Naive thymus-derived CD4-positive, alpha-beta T cell (primary cell): ENCODE measurements at regions not wholly inside any gene's neighbourhood (a gene's known extent, or its start where the extent isn't known, plus 50 kb on each side); places are given as distances from the start of the nearest gene placed in this dataset.
A peak's percentile ranks its signal among the peaks of the same experiment; 100 is the strongest.

Experiments used
- ATAC-seq: fragments of 150-1000 bp; cut with Tn5 transposase; 2 replicates; pipeline ENCODE4 v1.10.0; 2021; ENCODE audit warnings: mild to moderate bottlenecking, moderate library complexity
- CTCF ChIA-PET: fragments of 350-600 bp; sonication (Branson Sonifier 250); formaldehyde crosslinking; loops from one replicate; lab custom pipeline; 2021; ENCODE audit warnings: antibody characterized with exemption; lab: Charles Lee
- POLR2A ChIA-PET: fragments of 350-600 bp; sonication (Branson Sonifier 250); formaldehyde crosslinking; loops from one replicate; lab custom pipeline; 2021; ENCODE audit warnings: antibody characterized with exemption, inconsistent platforms; lab: Charles Lee
- DNase-seq, 9 donors: peaks; one replicate each; pipeline versions ENCODE4 v3.0.0 to v3.0.0-alpha.2; 2020 to 2022; ENCODE audit warnings: mixed read lengths in 1 of 9
- H3K27ac ChIP-seq: one replicate; pipeline ENCODE4 v1.7.0; 2013; ENCODE audit warnings: mild to moderate bottlenecking, low read depth, low read length, moderate library complexity
- H3K27me3 ChIP-seq, 2 donors: one replicate each; pipeline ENCODE4 v1.7.0; 2013; ENCODE audit warnings: low read length in 2 of 2, mild to moderate bottlenecking in 2 of 2, moderate library complexity in 2 of 2; ENCODE audit not compliant: control insufficient read depth in 2 of 2, insufficient read depth in 2 of 2
- H3K36me3 ChIP-seq, 3 experiments: 1 replicate in 2 of 3; 2 replicates in 1 of 3; pipeline ENCODE4 v1.7.0; 2013; ENCODE audit warnings: low read length in 3 of 3, mild to moderate bottlenecking in 3 of 3, moderate library complexity in 1 of 3; ENCODE audit not compliant: insufficient read depth in 3 of 3, control insufficient read depth in 2 of 3
- H3K4me1 ChIP-seq, 2 donors: one replicate each; pipeline ENCODE4 v1.7.0; 2013; ENCODE audit warnings: low read length in 2 of 2, mild to moderate bottlenecking in 2 of 2, moderate library complexity in 1 of 2; ENCODE audit not compliant: control insufficient read depth in 2 of 2, insufficient read depth in 2 of 2
- H3K4me3 ChIP-seq: 2 replicates; pipeline ENCODE4 v1.7.0; 2013; ENCODE audit warnings: mild to moderate bottlenecking, low read length
- H3K9me3 ChIP-seq, 3 experiments: 1 replicate in 2 of 3; 2 replicates in 1 of 3; pipeline ENCODE4 v1.7.0; 2013; ENCODE audit warnings: low read length in 3 of 3; ENCODE audit not compliant: control insufficient read depth in 2 of 3
- H3K27ac Mint-ChIP-seq, 9 donors: one replicate each; pipeline ENCODE4 v1.8.0; 2020 to 2022; ENCODE audit warnings: mixed read lengths in 9 of 9, mild to moderate bottlenecking in 8 of 9, moderate library complexity in 5 of 9, inconsistent platforms in 2 of 9
- H3K27me3 Mint-ChIP-seq, 5 donors: one replicate each; pipeline ENCODE4 v1.8.0; 2021 to 2022; ENCODE audit warnings: mixed read lengths in 5 of 5, mild to moderate bottlenecking in 1 of 5
- H3K36me3 Mint-ChIP-seq, 5 donors: one replicate each; pipeline ENCODE4 v1.8.0; 2020 to 2022; ENCODE audit warnings: mixed read lengths in 5 of 5, mild to moderate bottlenecking in 3 of 5, inconsistent platforms in 1 of 5
- H3K4me1 Mint-ChIP-seq, 7 donors: one replicate each; pipeline ENCODE4 v1.8.0; 2020 to 2022; ENCODE audit warnings: mixed read lengths in 7 of 7, mild to moderate bottlenecking in 3 of 7, inconsistent platforms in 1 of 7
- H3K4me3 Mint-ChIP-seq, 10 donors: one replicate each; pipeline ENCODE4 v1.8.0; 2020 to 2022; ENCODE audit warnings: mild to moderate bottlenecking in 10 of 10, mixed read lengths in 10 of 10, moderate library complexity in 6 of 10, inconsistent platforms in 2 of 10
- H3K9me3 Mint-ChIP-seq, 11 donors: one replicate each; pipeline ENCODE4 v1.8.0; 2020 to 2022; ENCODE audit warnings: mixed read lengths in 11 of 11, mild to moderate bottlenecking in 4 of 11, inconsistent platforms in 1 of 11, moderate library complexity in 1 of 11
- intact Hi-C, 2 donors: fragments of 100-400 bp; cut with micrococcal nuclease; formaldehyde crosslinking; loops; one replicate each; pipeline ENCODE4 v1.15.1; 2023

- H3K4me3 ChIP-seq: no peak overlapping the region
- H3K27ac ChIP-seq: no peak overlapping the region
- CTCF ChIA-PET: no interaction called here
- no peaks in the 10 kb centered on the region for H3K36me3 ChIP-seq
- peaks cover 0 to 14% (median 2%) of the 10 kb centered on the region in 11 donors for H3K9me3 Mint-ChIP-seq
- no peak overlapping the region for H3K4me3 Mint-ChIP-seq
- no peaks in the 10 kb centered on the region for H3K4me1 Mint-ChIP-seq
- intact Hi-C loops: no loop called here
- DNase-seq: no peak
- POLR2A ChIA-PET: no interaction called here
- no peak for ATAC-seq
- no peaks in the 10 kb centered on the region for H3K9me3 ChIP-seq
- peaks cover 0 to 5% (median 0%) of the 10 kb centered on the region in 5 donors for H3K27me3 Mint-ChIP-seq
- no peaks in the 10 kb centered on the region for H3K36me3 Mint-ChIP-seq
- H3K27ac Mint-ChIP-seq: no peak overlapping the region
- no peaks in the 10 kb centered on the region for H3K27me3 ChIP-seq
- H3K4me1 ChIP-seq: no peaks in the 10 kb centered on the region
These were observed 222.6 kb downstream of the NPR3 start for GRCh38 chr5:32933692-32934091.

- POLR2A ChIA-PET: no interaction called here
These were observed 223.4 kb downstream of the NPR3 start for GRCh38 chr5:32934529-32934928.

GRCh38 chr5:32935283-32935682 is 224.2 kb downstream of the NPR3 start:
- H3K9me3 Mint-ChIP-seq: peaks cover 0 to 9% (median 2%) of the 10 kb centered on the region in 11 donors
- H3K4me1 Mint-ChIP-seq: no peaks in the 10 kb centered on the region
- H3K4me3 Mint-ChIP-seq: no peak overlapping the region
- POLR2A ChIA-PET: no interaction called here
- Histone ChIP-seq H3K36me3 (no peaks in the 10 kb centered on the region), H3K9me3 (no peaks in the 10 kb centered on the region), H3K27me3 (no peaks in the 10 kb centered on the region), H3K4me1 (no peaks in the 10 kb centered on the region), H3K4me3 (no peak overlapping the region), H3K27ac (no peak overlapping the region)
- CTCF ChIA-PET: no interaction called here
- no peaks in the 10 kb centered on the region for H3K36me3 Mint-ChIP-seq
- ATAC-seq: no peak
- no peak overlapping the region for H3K27ac Mint-ChIP-seq
- intact Hi-C loops: no loop called here
- peaks cover 0 to 5% (median 0%) of the 10 kb centered on the region in 5 donors for H3K27me3 Mint-ChIP-seq
- no peak for DNase-seq

More at GRCh38 chr5:32934529-32934928, 223.4 kb downstream of the NPR3 start:
- intact Hi-C loops: no loop called here
- Mint-ChIP-seq H3K4me1 (no peaks in the 10 kb centered on the region), H3K27me3 (peaks cover 0 to 5% (median 0%) of the 10 kb centered on the region in 5 donors), H3K36me3 (no peaks in the 10 kb centered on the region), H3K9me3 (peaks cover 0 to 11% (median 2%) of the 10 kb centered on the region in 11 donors), H3K4me3 (no peak overlapping the region), H3K27ac (no peak overlapping the region)
- CTCF ChIA-PET: no interaction called here
- Histone ChIP-seq H3K27me3 (no peaks in the 10 kb centered on the region), H3K4me1 (no peaks in the 10 kb centered on the region), H3K27ac (no peak overlapping the region), H3K36me3 (no peaks in the 10 kb centered on the region), H3K9me3 (no peaks in the 10 kb centered on the region), H3K4me3 (no peak overlapping the region)
- DNase-seq: no peak
- no peak for ATAC-seq

GRCh38 chr5:32936329-32936728 is 225.2 kb downstream of the NPR3 start:
- H3K4me3 Mint-ChIP-seq: no peak overlapping the region
- CTCF ChIA-PET: no interaction called here
- no peaks in the 10 kb centered on the region for H3K36me3 Mint-ChIP-seq

GRCh38 chr5:32942225-32942989 is 231.3 kb downstream of the NPR3 start:
- H3K4me1 ChIP-seq: no peaks in the 10 kb centered on the region
- intact Hi-C loops: loop anchor here in 1 of 2 donors (5.0 kb wide), 1 partner anchor 235 kb away; no protein-coding TSS in a partner anchor
- H3K4me3 Mint-ChIP-seq: no peak overlapping the region
- DNase-seq (peak in 3 of 9 donors; percentile 2 to 7 (median 4)), ATAC-seq (no peak)
- H3K4me3 ChIP-seq: no peak overlapping the region
- no peaks in the 10 kb centered on the region for H3K36me3 ChIP-seq
- CTCF ChIA-PET: no interaction called here
- H3K27me3 Mint-ChIP-seq: no peaks in the 10 kb centered on the region
- H3K9me3 Mint-ChIP-seq: peaks cover 0 to 12% (median 3%) of the 10 kb centered on the region in 11 donors
- no peaks in the 10 kb centered on the region for H3K9me3 ChIP-seq
- POLR2A ChIA-PET: no interaction called here
- peaks cover 0 to 2% (median 0%) of the 10 kb centered on the region in 7 donors for H3K4me1 Mint-ChIP-seq
- no peak overlapping the region for H3K27ac Mint-ChIP-seq
- H3K27ac ChIP-seq: no peak overlapping the region
- H3K36me3 Mint-ChIP-seq: no peaks in the 10 kb centered on the region
- no peaks in the 10 kb centered on the region for H3K27me3 ChIP-seq

More at GRCh38 chr5:32936329-32936728, 225.2 kb downstream of the NPR3 start:
- H3K4me1 Mint-ChIP-seq: no peaks in the 10 kb centered on the region
- no peak overlapping the region for H3K27ac Mint-ChIP-seq
- intact Hi-C loops: no loop called here
- H3K4me3 ChIP-seq: no peak overlapping the region
- no peak for DNase-seq
- H3K9me3 Mint-ChIP-seq: peaks cover 0 to 9% (median 2%) of the 10 kb centered on the region in 11 donors
- no peaks in the 10 kb centered on the region for H3K27me3 ChIP-seq
- H3K9me3 ChIP-seq: no peaks in the 10 kb centered on the region
- no peaks in the 10 kb centered on the region for H3K4me1 ChIP-seq
- H3K27me3 Mint-ChIP-seq: peaks cover 0 to 5% (median 0%) of the 10 kb centered on the region in 5 donors
- H3K27ac ChIP-seq: no peak overlapping the region
- ATAC-seq: no peak
- POLR2A ChIA-PET: no interaction called here
- no peaks in the 10 kb centered on the region for H3K36me3 ChIP-seq

- Mint-ChIP-seq H3K4me1 (no peaks in the 10 kb centered on the region), H3K36me3 (no peaks in the 10 kb centered on the region), H3K9me3 (peaks cover 0 to 5% (median 0%) of the 10 kb centered on the region in 11 donors), H3K4me3 (no peak overlapping the region), H3K27ac (no peak overlapping the region), H3K27me3 (no peaks in the 10 kb centered on the region)
- Histone ChIP-seq H3K36me3 (no peaks in the 10 kb centered on the region), H3K27me3 (no peaks in the 10 kb centered on the region), H3K9me3 (no peaks in the 10 kb centered on the region), H3K4me3 (no peak overlapping the region), H3K27ac (no peak overlapping the region), H3K4me1 (no peaks in the 10 kb centered on the region)
- ChIA-PET CTCF (no interaction called here), POLR2A (no interaction called here)
- ATAC-seq (no peak), DNase-seq (no peak)
- intact Hi-C loops: no loop called here
These were observed 238.3 kb downstream of the NPR3 start for GRCh38 chr5:32949286-32949970.
